ENCODE measurements at regions not wholly inside any gene's neighbourhood (a gene's known extent, or its start where the extent isn't known, plus 50 kb on each side); places are given as distances from the start of the nearest gene placed in this dataset.

DNA sequence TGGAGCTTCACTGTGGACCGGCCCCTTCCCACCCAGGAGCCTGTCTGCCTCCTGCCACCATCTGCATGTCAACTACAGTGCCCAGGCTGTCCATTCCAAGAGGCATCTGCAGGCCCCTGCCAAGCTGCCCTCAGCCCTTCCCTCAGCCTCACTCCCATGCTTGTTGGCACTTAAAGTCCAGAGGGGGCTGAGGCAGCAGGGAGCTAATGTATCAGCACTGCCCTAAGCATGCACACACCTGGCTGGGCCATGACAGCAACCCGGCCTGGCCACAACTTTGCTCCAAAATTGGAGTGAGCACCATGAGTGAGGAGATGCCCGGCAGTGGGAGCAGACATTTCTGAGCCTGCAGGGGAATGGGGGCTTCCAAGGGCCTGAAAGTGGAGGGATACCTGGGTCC lies 417.5 kb upstream of the GRM3 start:
- H3K27me3 ChIP-seq (ENCODE audit: control insufficient read depth in 2 of 2, insufficient read depth in 2 of 2, low read length in 2 of 2) = no peaks in the 10 kb centered on the region
- CTCF ChIA-PET (ENCODE audit: low intra/inter-chr PET ratio) = no interaction called here
- H3K36me3 ChIP-seq (ENCODE audit: control insufficient read depth, insufficient read depth, low read length) = no peaks in the 10 kb centered on the region
- no peak overlapping the region for H3K4me3 ChIP-seq
- POLR2A ChIA-PET = no interaction called here
- DNase-seq (ENCODE audit: extremely low read depth in 1 of 4, low spot score in 3 of 4) (no peak), ATAC-seq (no peak), FAIRE-seq (no peak)
- no peaks in the 10 kb centered on the region for H3K4me1 ChIP-seq (replicated peaks in 1 of 2; ENCODE audit: control insufficient read depth in 2 of 2, insufficient read depth in 2 of 2, low read length in 2 of 2)
- H3K79me2 ChIP-seq (ENCODE audit: control insufficient read depth, insufficient read depth, low read length) = no peaks in the 10 kb centered on the region
- in situ Hi-C loops (cut with MboI) (no loop called here), intact Hi-C loops (cut with micrococcal nuclease) (no loop called here)
- H2AFZ ChIP-seq (ENCODE audit: low read depth, low read length) = no peak overlapping the region
- no peak overlapping the region for H3K9ac ChIP-seq (ENCODE audit: insufficient read depth in 1 of 2, low read depth in 2 of 2, low read length in 2 of 2)
- no peaks in the 10 kb centered on the region for H3K9me1 ChIP-seq (ENCODE audit: control insufficient read depth, insufficient read depth, low read length)
- no peaks in the 10 kb centered on the region for H4K20me1 ChIP-seq (replicated peaks; ENCODE audit: control insufficient read depth, insufficient read depth, low read length)
- no peak overlapping the region for H3K27ac ChIP-seq (ENCODE audit: extremely low read depth, low read depth, low read length)
- TF ChIP-seq, protein P1, sequence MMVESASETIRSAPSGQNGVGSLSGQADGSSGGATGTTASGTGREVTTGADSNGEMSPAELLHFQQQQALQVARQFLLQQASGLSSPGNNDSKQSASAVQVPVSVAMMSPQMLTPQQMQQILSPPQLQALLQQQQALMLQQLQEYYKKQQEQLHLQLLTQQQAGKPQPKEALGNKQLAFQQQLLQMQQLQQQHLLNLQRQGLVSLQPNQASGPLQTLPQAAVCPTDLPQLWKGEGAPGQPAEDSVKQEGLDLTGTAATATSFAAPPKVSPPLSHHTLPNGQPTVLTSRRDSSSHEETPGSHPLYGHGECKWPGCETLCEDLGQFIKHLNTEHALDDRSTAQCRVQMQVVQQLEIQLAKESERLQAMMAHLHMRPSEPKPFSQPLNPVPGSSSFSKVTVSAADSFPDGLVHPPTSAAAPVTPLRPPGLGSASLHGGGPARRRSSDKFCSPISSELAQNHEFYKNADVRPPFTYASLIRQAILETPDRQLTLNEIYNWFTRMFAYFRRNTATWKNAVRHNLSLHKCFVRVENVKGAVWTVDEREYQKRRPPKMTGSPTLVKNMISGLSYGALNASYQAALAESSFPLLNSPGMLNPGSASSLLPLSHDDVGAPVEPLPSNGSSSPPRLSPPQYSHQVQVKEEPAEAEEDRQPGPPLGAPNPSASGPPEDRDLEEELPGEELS (CRISPR knock-in tag; IDR thresholded peaks at IDR 0.05; ENCODE audit: borderline replicate concordance) = no peak
- H3K4me2 ChIP-seq (ENCODE audit: insufficient read depth, low read length) = no peak overlapping the region
- BruUV-seq (replicated peaks) = no TSS peak
- no peaks in the 10 kb centered on the region for H3K9me3 ChIP-seq (replicated peaks; ENCODE audit: control insufficient read depth, insufficient read depth, low read depth, low read length)
- WGBS (ENCODE audit: insufficient coverage, low coverage, missing lambda C conversion rate) = 0% methylated on average over 3 of the region's 3 CpGs

DNA sequence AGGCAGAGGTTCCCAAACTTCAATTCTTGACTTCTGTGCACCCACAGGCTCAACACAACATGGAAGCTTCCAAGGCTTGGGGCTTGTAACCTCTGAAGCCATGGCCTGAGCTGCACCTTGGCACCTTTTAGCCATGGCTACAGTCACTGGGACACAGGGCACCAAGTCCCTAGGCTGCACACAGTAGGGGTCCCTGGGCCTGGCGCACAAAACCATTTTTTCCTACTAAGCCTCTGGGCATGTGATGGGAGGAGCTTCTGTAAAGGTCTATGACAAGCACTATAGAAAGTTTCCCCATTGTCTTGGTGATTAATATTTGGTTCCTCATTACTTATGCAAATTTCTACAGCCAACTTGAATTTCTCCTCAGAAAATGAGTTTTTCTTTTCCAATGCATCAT lies 420.9 kb upstream of the GRM3 start:
- CTCF ChIA-PET (ENCODE audit: low intra/inter-chr PET ratio) = no interaction called here
- POLR2A ChIA-PET = no interaction called here
- no peak overlapping the region for H3K4me3 ChIP-seq
- H3K79me2 ChIP-seq (ENCODE audit: control insufficient read depth, insufficient read depth, low read length) = no peaks in the 10 kb centered on the region
- no peaks in the 10 kb centered on the region for H3K27me3 ChIP-seq (ENCODE audit: control insufficient read depth in 2 of 2, insufficient read depth in 2 of 2, low read length in 2 of 2)
- H3K4me2 ChIP-seq (ENCODE audit: insufficient read depth, low read length) = no peak overlapping the region
- no peaks in the 10 kb centered on the region for H3K9me3 ChIP-seq (replicated peaks; ENCODE audit: control insufficient read depth, insufficient read depth, low read depth, low read length)
- H2AFZ ChIP-seq (ENCODE audit: low read depth, low read length) = no peak overlapping the region
- H3K27ac ChIP-seq (ENCODE audit: extremely low read depth, low read depth, low read length) = no peak overlapping the region
- in situ Hi-C loops (cut with MboI) (no loop called here), intact Hi-C loops (cut with micrococcal nuclease) (no loop called here)
- H3K36me3 ChIP-seq (ENCODE audit: control insufficient read depth, insufficient read depth, low read length) = no peaks in the 10 kb centered on the region
- ATAC-seq (no peak), DNase-seq (ENCODE audit: extremely low read depth in 1 of 4, low spot score in 3 of 4) (no peak), FAIRE-seq (no peak)
- no peaks in the 10 kb centered on the region for H3K9me1 ChIP-seq (ENCODE audit: control insufficient read depth, insufficient read depth, low read length)
- H3K9ac ChIP-seq (ENCODE audit: insufficient read depth in 1 of 2, low read depth in 2 of 2, low read length in 2 of 2) = no peak overlapping the region
- no TSS peak for BruUV-seq (replicated peaks)
- no peaks in the 10 kb centered on the region for H3K4me1 ChIP-seq (replicated peaks in 1 of 2; ENCODE audit: control insufficient read depth in 2 of 2, insufficient read depth in 2 of 2, low read length in 2 of 2)
- H4K20me1 ChIP-seq (replicated peaks; ENCODE audit: control insufficient read depth, insufficient read depth, low read length) = no peaks in the 10 kb centered on the region
- 0% methylated on average over 1 of the region's 1 CpG for WGBS (ENCODE audit: insufficient coverage, low coverage, missing lambda C conversion rate)
- TF ChIP-seq HDGF (IDR thresholded peaks at IDR 0.05) (no peak), BHLHE40 (IDR thresholded peaks at IDR 0.05; ENCODE audit: low read length) (no peak), LCOR (CRISPR knock-in tag; IDR thresholded peaks at IDR 0.05) (no peak), ZNF253 (CRISPR knock-in tag; conservative IDR thresholded peaks at IDR 0.05) (no peak), CBX2 (IDR thresholded peaks at IDR 0.05; ENCODE audit: insufficient read depth, low read length, poor library complexity, severe bottlenecking) (no peak), CHCHD3 (CRISPR knock-in tag; IDR thresholded peaks at IDR 0.05) (no peak), NR2C2 (CRISPR knock-in tag; IDR thresholded peaks at IDR 0.05) (no peak), NR2C2 (tag; IDR thresholded peaks at IDR 0.05) (no peak), ZNF134 (CRISPR knock-in tag; conservative IDR thresholded peaks at IDR 0.05) (no peak), COPS2 (conservative IDR thresholded peaks at IDR 0.05) (no peak)
- TF ChIP-seq, protein P2, sequence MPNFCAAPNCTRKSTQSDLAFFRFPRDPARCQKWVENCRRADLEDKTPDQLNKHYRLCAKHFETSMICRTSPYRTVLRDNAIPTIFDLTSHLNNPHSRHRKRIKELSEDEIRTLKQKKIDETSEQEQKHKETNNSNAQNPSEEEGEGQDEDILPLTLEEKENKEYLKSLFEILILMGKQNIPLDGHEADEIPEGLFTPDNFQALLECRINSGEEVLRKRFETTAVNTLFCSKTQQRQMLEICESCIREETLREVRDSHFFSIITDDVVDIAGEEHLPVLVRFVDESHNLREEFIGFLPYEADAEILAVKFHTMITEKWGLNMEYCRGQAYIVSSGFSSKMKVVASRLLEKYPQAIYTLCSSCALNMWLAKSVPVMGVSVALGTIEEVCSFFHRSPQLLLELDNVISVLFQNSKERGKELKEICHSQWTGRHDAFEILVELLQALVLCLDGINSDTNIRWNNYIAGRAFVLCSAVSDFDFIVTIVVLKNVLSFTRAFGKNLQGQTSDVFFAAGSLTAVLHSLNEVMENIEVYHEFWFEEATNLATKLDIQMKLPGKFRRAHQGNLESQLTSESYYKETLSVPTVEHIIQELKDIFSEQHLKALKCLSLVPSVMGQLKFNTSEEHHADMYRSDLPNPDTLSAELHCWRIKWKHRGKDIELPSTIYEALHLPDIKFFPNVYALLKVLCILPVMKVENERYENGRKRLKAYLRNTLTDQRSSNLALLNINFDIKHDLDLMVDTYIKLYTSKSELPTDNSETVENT (CRISPR knock-in tag; IDR thresholded peaks at IDR 0.05) = no peak
- TF ChIP-seq, protein P3, sequence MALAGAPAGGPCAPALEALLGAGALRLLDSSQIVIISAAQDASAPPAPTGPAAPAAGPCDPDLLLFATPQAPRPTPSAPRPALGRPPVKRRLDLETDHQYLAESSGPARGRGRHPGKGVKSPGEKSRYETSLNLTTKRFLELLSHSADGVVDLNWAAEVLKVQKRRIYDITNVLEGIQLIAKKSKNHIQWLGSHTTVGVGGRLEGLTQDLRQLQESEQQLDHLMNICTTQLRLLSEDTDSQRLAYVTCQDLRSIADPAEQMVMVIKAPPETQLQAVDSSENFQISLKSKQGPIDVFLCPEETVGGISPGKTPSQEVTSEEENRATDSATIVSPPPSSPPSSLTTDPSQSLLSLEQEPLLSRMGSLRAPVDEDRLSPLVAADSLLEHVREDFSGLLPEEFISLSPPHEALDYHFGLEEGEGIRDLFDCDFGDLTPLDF (CRISPR knock-in tag; IDR thresholded peaks at IDR 0.05) = no peak

Data from K562 (cell line).